Keratinocyte (primary cell): ENCODE measurements at regions not wholly inside any gene's neighbourhood (a gene's known extent, or its start where the extent isn't known, plus 50 kb on each side); places are given as distances from the start of the nearest gene placed in this dataset.

Experiments
- DNase-seq: peaks from one replicate; pipeline ENCODE4 v3.0.0-alpha.2; 2011; ENCODE audit warnings: low read depth, missing footprints, low spot score
- FAIRE-seq: peaks from 2 replicates; lab custom pipeline; 2011; peaks lifted over from hg19 to GRCh38; lab: Jason Lieb, UNC
- H2AFZ ChIP-seq: 2 replicates; pipeline ENCODE4 v1.6.0; 2012; ENCODE audit warnings: low read length, control low read depth, inconsistent platforms; ENCODE audit not compliant: control insufficient read depth
- H3K27ac ChIP-seq: 2 replicates; pipeline ENCODE4 v1.5.1; 2011; ENCODE audit warnings: low read length; ENCODE audit not compliant: control insufficient read depth, insufficient read depth
- H3K27me3 ChIP-seq: 3 replicates; pipeline ENCODE4 v1.6.0; 2011; ENCODE audit warnings: low read length; ENCODE audit not compliant: control insufficient read depth, insufficient read depth; ENCODE audit errors: extremely low read depth
- H3K36me3 ChIP-seq, 2 experiments: 2 replicates in 1 of 2; 3 replicates in 1 of 2; pipeline ENCODE4 v1.5.1; 2011; ENCODE audit warnings: low read length in 2 of 2, mild to moderate bottlenecking in 1 of 2; ENCODE audit not compliant: control insufficient read depth in 2 of 2, insufficient read depth in 2 of 2; ENCODE audit errors: extremely low read depth in 1 of 2
- H3K4me1 ChIP-seq: 3 replicates; pipeline ENCODE4 v1.5.1; 2011; ENCODE audit warnings: low read length; ENCODE audit not compliant: control insufficient read depth, insufficient read depth; ENCODE audit errors: extremely low read depth
- H3K4me2 ChIP-seq: 3 replicates; pipeline ENCODE4 v1.6.0; 2011; ENCODE audit warnings: low read depth, low read length; ENCODE audit not compliant: control insufficient read depth, insufficient read depth; ENCODE audit errors: extremely low read depth
- H3K4me3 ChIP-seq, 3 experiments: fragments of 200-600 bp in 1 of 3; sonication (generic) in 1 of 3; 2 replicates in 2 of 3; 3 replicates in 1 of 3; pipeline ENCODE4 v1.5.1; 2011 to 2016; ENCODE audit warnings: low read length in 3 of 3, mild to moderate bottlenecking in 3 of 3, control low read depth in 2 of 3, inconsistent platforms in 1 of 3, low read depth in 1 of 3, mixed read lengths in 1 of 3, mixed run types in 1 of 3, moderate library complexity in 1 of 3; ENCODE audit not compliant: control insufficient read depth in 2 of 3, insufficient read depth in 2 of 3; ENCODE audit errors: extremely low read depth in 1 of 3
- H3K79me2 ChIP-seq: 2 replicates; pipeline ENCODE4 v1.6.0; 2012; ENCODE audit warnings: low read length; ENCODE audit not compliant: control insufficient read depth, insufficient read depth
- H3K9ac ChIP-seq: 3 replicates; pipeline ENCODE4 v1.6.0; 2011; ENCODE audit warnings: low read length; ENCODE audit not compliant: control insufficient read depth, insufficient read depth; ENCODE audit errors: extremely low read depth
- H3K9me1 ChIP-seq: 3 replicates; pipeline ENCODE4 v1.6.0; 2011; ENCODE audit warnings: low read length; ENCODE audit not compliant: control insufficient read depth, insufficient read depth; ENCODE audit errors: extremely low read depth
- H3K9me3 ChIP-seq: 2 replicates; pipeline ENCODE4 v1.5.1; 2012; ENCODE audit warnings: low read depth, low read length; ENCODE audit not compliant: control insufficient read depth
- H4K20me1 ChIP-seq: 3 replicates; pipeline ENCODE4 v1.6.0; 2011; ENCODE audit warnings: low read length; ENCODE audit not compliant: control insufficient read depth, insufficient read depth; ENCODE audit errors: extremely low read depth
- EZH2 ChIP-seq: IDR thresholded peaks from one replicate; pipeline ENCODE4 v1.6.1; 2012; ENCODE audit warnings: inconsistent platforms, mild to moderate bottlenecking, low read length, moderate library complexity
- dilution Hi-C: fragments of 300-500 bp; cut with MboI; formaldehyde crosslinking; loops from one replicate; pipeline ENCODE4 v1.7.0; 2020; ENCODE audit warnings: low sequenced_read_pairs; ENCODE audit not compliant: extremely low pct_ligation_motif_present
- TF ChIP-seq, protein P1 (sequence below), 3 experiments: IDR thresholded peaks in 1 of 3; conservative IDR thresholded peaks in 1 of 3; optimal IDR thresholded peaks in 1 of 3; 2 replicates in 2 of 3; 3 replicates in 1 of 3; pipeline versions ENCODE3 to v1.5.1; 2011; ENCODE audit warnings: low read length in 3 of 3, mild to moderate bottlenecking in 3 of 3, moderate library complexity in 2 of 3, control low read depth in 1 of 3, inconsistent platforms in 1 of 3; ENCODE audit not compliant: insufficient read depth in 2 of 3; ENCODE audit errors: extremely low read depth in 1 of 3

- H2AFZ ChIP-seq, result no peak overlapping the region
- H4K20me1 ChIP-seq, result no peaks in the 10 kb centered on the region
- no peaks in the 10 kb centered on the region for H3K27me3 ChIP-seq
- no peaks in the 10 kb centered on the region for H3K4me1 ChIP-seq
- H3K4me3 ChIP-seq, result no peak overlapping the region
- H3K27ac ChIP-seq, result no peak overlapping the region
- H3K9me3 ChIP-seq, result peaks cover 12% of the 10 kb centered on the region
- TF ChIP-seq, protein P1, sequence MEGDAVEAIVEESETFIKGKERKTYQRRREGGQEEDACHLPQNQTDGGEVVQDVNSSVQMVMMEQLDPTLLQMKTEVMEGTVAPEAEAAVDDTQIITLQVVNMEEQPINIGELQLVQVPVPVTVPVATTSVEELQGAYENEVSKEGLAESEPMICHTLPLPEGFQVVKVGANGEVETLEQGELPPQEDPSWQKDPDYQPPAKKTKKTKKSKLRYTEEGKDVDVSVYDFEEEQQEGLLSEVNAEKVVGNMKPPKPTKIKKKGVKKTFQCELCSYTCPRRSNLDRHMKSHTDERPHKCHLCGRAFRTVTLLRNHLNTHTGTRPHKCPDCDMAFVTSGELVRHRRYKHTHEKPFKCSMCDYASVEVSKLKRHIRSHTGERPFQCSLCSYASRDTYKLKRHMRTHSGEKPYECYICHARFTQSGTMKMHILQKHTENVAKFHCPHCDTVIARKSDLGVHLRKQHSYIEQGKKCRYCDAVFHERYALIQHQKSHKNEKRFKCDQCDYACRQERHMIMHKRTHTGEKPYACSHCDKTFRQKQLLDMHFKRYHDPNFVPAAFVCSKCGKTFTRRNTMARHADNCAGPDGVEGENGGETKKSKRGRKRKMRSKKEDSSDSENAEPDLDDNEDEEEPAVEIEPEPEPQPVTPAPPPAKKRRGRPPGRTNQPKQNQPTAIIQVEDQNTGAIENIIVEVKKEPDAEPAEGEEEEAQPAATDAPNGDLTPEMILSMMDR (optimal IDR thresholded peaks at IDR 0.05 in 1 of 3, IDR thresholded peaks at IDR 0.05 in 1 of 3, conservative IDR thresholded peaks at IDR 0.05 in 1 of 3; ENCODE audit: extremely low read depth in 1 of 3, insufficient read depth in 2 of 3, low read length in 3 of 3), result no peak
- TF ChIP-seq EZH2, result no peak
- dilution Hi-C loops, result no loop called here
- FAIRE-seq (no peak), DNase-seq (no peak)
- no peaks in the 10 kb centered on the region for H3K79me2 ChIP-seq
- H3K9me1 ChIP-seq, result no peaks in the 10 kb centered on the region
- H3K9ac ChIP-seq, result no peak overlapping the region
- H3K36me3 ChIP-seq, result no peaks in the 10 kb centered on the region
- no peak overlapping the region for H3K4me2 ChIP-seq
Observed at GRCh38 chr2:2940702-2941101, 436.9 kb downstream of the EIPR1 start.

- H3K9me3 ChIP-seq, result peaks cover 13% of the 10 kb centered on the region
- no peaks in the 10 kb centered on the region for H3K9me1 ChIP-seq
- H3K4me2 ChIP-seq, result no peak overlapping the region
- dilution Hi-C loops, result no loop called here
- H3K9ac ChIP-seq, result no peak overlapping the region
- no peaks in the 10 kb centered on the region for H3K79me2 ChIP-seq
- TF ChIP-seq, protein P1 (optimal IDR thresholded peaks at IDR 0.05 in 1 of 3, IDR thresholded peaks at IDR 0.05 in 1 of 3, conservative IDR thresholded peaks at IDR 0.05 in 1 of 3; ENCODE audit: extremely low read depth in 1 of 3, insufficient read depth in 2 of 3, low read length in 3 of 3), result no peak
- no peak for TF ChIP-seq EZH2
- H2AFZ ChIP-seq, result no peak overlapping the region
- H3K36me3 ChIP-seq, result no peaks in the 10 kb centered on the region
- H3K4me1 ChIP-seq, result no peaks in the 10 kb centered on the region
- no peak overlapping the region for H3K27ac ChIP-seq
- FAIRE-seq (no peak), DNase-seq (no peak)
- no peak overlapping the region for H3K4me3 ChIP-seq
- H3K27me3 ChIP-seq, result no peaks in the 10 kb centered on the region
- no peaks in the 10 kb centered on the region for H4K20me1 ChIP-seq
Observed at GRCh38 chr2:2940061-2940460, 437.6 kb downstream of the EIPR1 start.
